Activated CD8-positive, alpha-beta T cell treated with anti-CD3 and anti-CD28 coated beads for 36 hours (primary cell): ENCODE measurements at regions not wholly inside any gene's neighbourhood (a gene's known extent, or its start where the extent isn't known, plus 50 kb on each side); places are given as distances from the start of the nearest gene placed in this dataset.

Source experiments
- ATAC-seq: fragments of 200-7000 bp; cut with Tn5 transposase; one replicate; pipeline ENCODE4 v1.10.0; 2021; ENCODE audit warnings: mild to moderate bottlenecking, moderate library complexity
- CTCF ChIA-PET: fragments of 350-600 bp; sonication (Branson Sonifier 250); formaldehyde crosslinking; loops from one replicate; lab custom pipeline; 2021; ENCODE audit warnings: antibody characterized with exemption; lab: Charles Lee
- POLR2A ChIA-PET: fragments of 350-600 bp; sonication (Branson Sonifier 250); formaldehyde crosslinking; loops from one replicate; lab custom pipeline; 2021; ENCODE audit warnings: antibody characterized with exemption; lab: Charles Lee
- DNase-seq: peaks from one replicate; pipeline ENCODE4 v3.0.0-alpha.2; 2020
- H3K27ac Mint-ChIP-seq: one replicate; pipeline ENCODE4 v1.8.0; 2021; ENCODE audit warnings: mild to moderate bottlenecking, mixed read lengths
- H3K27me3 Mint-ChIP-seq: one replicate; pipeline ENCODE4 v1.8.0; 2021; ENCODE audit warnings: mixed read lengths
- H3K36me3 Mint-ChIP-seq: one replicate; pipeline ENCODE4 v1.8.0; 2021; ENCODE audit warnings: low read depth, mixed read lengths
- H3K4me1 Mint-ChIP-seq: one replicate; pipeline ENCODE4 v1.8.0; 2021; ENCODE audit warnings: low read depth, mixed read lengths
- H3K4me3 Mint-ChIP-seq: one replicate; pipeline ENCODE4 v1.8.0; 2021; ENCODE audit warnings: mild to moderate bottlenecking, moderate library complexity, mixed read lengths
- H3K9me3 Mint-ChIP-seq: one replicate; pipeline ENCODE4 v1.8.0; 2021; ENCODE audit warnings: mixed read lengths
- intact Hi-C: fragments of 100-400 bp; cut with micrococcal nuclease; formaldehyde crosslinking; loops from one replicate; pipeline ENCODE4 v1.10.0; 2022
- TF ChIP-seq, protein P1 (sequence below): fragments of 200-600 bp; IDR thresholded peaks from one replicate; pipeline ENCODE4 v1.8.0; 2022; ENCODE audit warnings: antibody characterized with exemption, mild to moderate bottlenecking

DNA sequence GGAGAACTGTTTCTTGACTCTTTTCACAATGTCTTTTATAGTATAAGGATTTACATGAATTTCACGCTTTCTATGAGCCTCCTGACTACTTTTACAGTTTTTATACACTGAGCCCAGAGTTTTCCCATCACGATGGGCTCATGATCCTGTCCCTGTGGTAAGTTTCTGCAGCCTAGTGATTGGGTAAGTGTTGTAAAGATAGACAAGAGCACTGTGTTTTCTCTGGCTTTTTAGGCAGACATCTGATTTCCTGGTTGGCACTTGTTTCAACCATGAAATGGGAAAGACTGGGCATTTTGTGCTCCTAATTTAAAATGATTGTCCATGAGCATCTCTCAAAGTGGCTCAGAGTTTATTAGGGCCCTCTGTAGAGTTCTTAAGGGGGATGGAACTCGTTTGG is 299.0 kb downstream of the FAT3 start:
- TF ChIP-seq, protein P1, sequence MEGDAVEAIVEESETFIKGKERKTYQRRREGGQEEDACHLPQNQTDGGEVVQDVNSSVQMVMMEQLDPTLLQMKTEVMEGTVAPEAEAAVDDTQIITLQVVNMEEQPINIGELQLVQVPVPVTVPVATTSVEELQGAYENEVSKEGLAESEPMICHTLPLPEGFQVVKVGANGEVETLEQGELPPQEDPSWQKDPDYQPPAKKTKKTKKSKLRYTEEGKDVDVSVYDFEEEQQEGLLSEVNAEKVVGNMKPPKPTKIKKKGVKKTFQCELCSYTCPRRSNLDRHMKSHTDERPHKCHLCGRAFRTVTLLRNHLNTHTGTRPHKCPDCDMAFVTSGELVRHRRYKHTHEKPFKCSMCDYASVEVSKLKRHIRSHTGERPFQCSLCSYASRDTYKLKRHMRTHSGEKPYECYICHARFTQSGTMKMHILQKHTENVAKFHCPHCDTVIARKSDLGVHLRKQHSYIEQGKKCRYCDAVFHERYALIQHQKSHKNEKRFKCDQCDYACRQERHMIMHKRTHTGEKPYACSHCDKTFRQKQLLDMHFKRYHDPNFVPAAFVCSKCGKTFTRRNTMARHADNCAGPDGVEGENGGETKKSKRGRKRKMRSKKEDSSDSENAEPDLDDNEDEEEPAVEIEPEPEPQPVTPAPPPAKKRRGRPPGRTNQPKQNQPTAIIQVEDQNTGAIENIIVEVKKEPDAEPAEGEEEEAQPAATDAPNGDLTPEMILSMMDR = no peak
- DNase-seq (no peak), ATAC-seq (no peak)
- ChIA-PET POLR2A (no interaction called here), CTCF (no interaction called here)
- no peaks in the 10 kb centered on the region for H3K27me3 Mint-ChIP-seq
- H3K4me1 Mint-ChIP-seq = no peaks in the 10 kb centered on the region
- H3K36me3 Mint-ChIP-seq = no peaks in the 10 kb centered on the region
- no peak overlapping the region for H3K4me3 Mint-ChIP-seq
- intact Hi-C loops = no loop called here
- H3K27ac Mint-ChIP-seq = no peak overlapping the region
- H3K9me3 Mint-ChIP-seq = no peaks in the 10 kb centered on the region

DNA sequence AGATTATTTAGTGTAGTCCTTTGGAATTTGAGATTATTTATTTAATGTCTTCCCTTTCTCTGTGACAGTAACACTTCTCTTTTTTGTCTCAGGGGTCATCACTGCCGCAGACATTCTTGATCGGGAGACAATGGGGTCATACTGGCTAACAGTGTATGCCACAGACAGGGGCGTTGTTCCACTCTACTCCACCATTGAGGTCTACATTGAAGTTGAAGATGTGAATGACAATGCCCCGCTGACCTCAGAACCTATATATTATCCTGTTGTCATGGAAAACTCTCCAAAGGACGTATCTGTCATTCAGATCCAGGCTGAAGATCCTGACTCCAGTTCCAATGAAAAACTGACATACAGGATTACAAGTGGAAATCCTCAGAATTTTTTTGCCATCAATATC is 299.9 kb downstream of the FAT3 start:
- CTCF ChIA-PET = no interaction called here
- ATAC-seq (no peak), DNase-seq (no peak)
- H3K4me1 Mint-ChIP-seq = no peaks in the 10 kb centered on the region
- no peak overlapping the region for H3K27ac Mint-ChIP-seq
- POLR2A ChIA-PET = no interaction called here
- no peak overlapping the region for H3K4me3 Mint-ChIP-seq
- no peaks in the 10 kb centered on the region for H3K9me3 Mint-ChIP-seq
- H3K36me3 Mint-ChIP-seq = no peaks in the 10 kb centered on the region
- TF ChIP-seq, protein P1 = no peak
- intact Hi-C loops = no loop called here
- no peaks in the 10 kb centered on the region for H3K27me3 Mint-ChIP-seq

DNA sequence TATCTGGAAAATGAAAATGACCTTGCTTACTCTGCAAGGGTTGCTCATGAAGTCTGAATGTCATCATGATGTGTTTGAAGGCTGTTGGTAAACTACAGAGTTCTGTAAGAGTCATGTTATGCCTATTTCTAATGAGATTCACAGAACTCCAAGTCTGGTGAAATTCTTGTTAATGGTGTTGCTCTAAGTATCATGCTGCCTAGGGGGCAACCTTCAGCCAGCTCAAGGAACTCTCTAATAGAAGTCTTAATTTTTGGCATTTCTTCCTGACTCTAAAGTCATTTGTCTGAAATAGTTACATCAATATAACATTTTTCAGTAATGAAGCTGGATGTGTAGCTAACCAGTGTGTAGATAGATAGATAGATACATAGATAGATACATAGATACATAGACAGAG is 302.8 kb downstream of the FAT3 start:
- ChIA-PET POLR2A (no interaction called here), CTCF (no interaction called here)
- Mint-ChIP-seq H3K36me3 (no peaks in the 10 kb centered on the region), H3K4me1 (no peaks in the 10 kb centered on the region), H3K27me3 (no peaks in the 10 kb centered on the region), H3K27ac (no peak overlapping the region), H3K9me3 (no peaks in the 10 kb centered on the region), H3K4me3 (no peak overlapping the region)
- ATAC-seq (no peak), DNase-seq (no peak)
- TF ChIP-seq, protein P1 = no peak
- intact Hi-C loops = no loop called here

DNA sequence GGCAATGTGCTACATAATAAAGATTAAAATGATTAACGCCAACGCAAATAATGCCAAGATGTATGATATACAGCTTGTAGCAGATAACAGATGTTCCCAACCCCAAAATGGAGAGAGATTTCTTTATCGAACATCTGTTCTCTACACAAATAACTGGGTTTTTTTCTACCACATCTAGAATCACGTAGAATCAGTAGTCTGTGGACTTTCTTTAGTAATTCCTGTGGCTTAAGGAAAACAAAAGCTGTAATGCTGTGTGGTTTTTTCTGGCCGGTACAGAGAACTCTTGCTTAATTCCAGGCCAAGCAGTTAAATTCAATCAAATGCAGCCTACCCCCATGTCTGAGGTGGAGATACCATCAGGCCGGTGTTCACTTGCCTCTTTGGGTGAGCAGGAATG is 303.4 kb downstream of the FAT3 start:
- no peaks in the 10 kb centered on the region for H3K27me3 Mint-ChIP-seq
- intact Hi-C loops = no loop called here
- no peaks in the 10 kb centered on the region for H3K9me3 Mint-ChIP-seq
- ATAC-seq (no peak), DNase-seq (no peak)
- H3K4me3 Mint-ChIP-seq = no peak overlapping the region
- CTCF ChIA-PET = no interaction called here
- TF ChIP-seq, protein P1 = no peak
- H3K27ac Mint-ChIP-seq = no peak overlapping the region
- no peaks in the 10 kb centered on the region for H3K4me1 Mint-ChIP-seq
- H3K36me3 Mint-ChIP-seq = no peaks in the 10 kb centered on the region
- POLR2A ChIA-PET = no interaction called here

DNA sequence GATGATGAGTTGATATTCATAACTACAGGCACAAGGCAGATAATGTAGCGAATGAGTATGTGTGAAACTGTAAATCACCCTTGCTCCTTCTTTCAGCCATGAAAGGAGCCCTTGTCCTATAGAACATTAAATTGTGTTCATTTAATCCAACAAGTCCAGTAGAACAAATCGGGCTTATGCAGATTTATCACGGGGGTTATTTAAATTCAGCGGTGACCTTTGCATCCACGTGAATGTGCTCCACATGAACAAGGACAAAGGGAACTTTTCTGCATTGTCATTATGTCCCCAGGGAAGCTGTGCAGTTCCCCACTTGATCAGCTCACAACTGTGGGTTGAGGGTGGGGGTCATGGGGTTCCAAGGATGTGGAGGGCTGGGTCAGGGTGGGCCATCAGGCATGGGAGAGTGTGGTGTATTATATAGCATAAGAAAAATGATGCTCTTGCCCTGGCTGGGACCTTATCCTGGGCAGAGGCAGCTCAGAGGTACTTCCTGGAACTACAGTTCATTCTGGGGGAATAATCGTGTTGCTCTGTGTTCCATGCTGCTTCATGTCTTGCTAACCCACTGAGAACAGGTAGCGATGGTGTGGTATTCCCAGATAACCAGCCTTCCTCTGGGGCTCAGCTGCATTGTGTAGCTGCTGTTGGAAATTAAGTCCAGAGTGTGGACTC is 306.6 kb downstream of the FAT3 start:
- ChIA-PET POLR2A (no interaction called here), CTCF (no interaction called here)
- no peak for DNase-seq
- Mint-ChIP-seq H3K36me3 (no peaks in the 10 kb centered on the region), H3K27me3 (no peaks in the 10 kb centered on the region), H3K9me3 (no peaks in the 10 kb centered on the region), H3K4me1 (no peaks in the 10 kb centered on the region), H3K27ac (no peak overlapping the region), H3K4me3 (no peak overlapping the region)
- ATAC-seq = no peak
- TF ChIP-seq, protein P1 = no peak
- intact Hi-C loops = no loop called here
